Immature natural killer cell (primary cell): ENCODE measurements at regions not wholly inside any gene's neighbourhood (a gene's known extent, or its start where the extent isn't known, plus 50 kb on each side); places are given as distances from the start of the nearest gene placed in this dataset.
"Not testable (repeated sequence)": the region's sequence is repeated elsewhere in the genome, so short reads cannot be mapped to it uniquely, and the experiment has no call there.

Experiments
- DNase-seq, 3 donors: peaks; one replicate each; pipeline ENCODE4 v3.0.0; 2022; ENCODE audit warnings: mixed read lengths in 1 of 3
- H3K27ac Mint-ChIP-seq, 6 donors: one replicate each; pipeline ENCODE4 v1.8.0; 2020; ENCODE audit warnings: mixed read lengths in 6 of 6, mild to moderate bottlenecking in 5 of 6, inconsistent platforms in 4 of 6, moderate library complexity in 3 of 6
- H3K27me3 Mint-ChIP-seq, 3 donors: one replicate each; pipeline ENCODE4 v1.8.0; 2020 to 2021; ENCODE audit warnings: low read depth in 3 of 3, mild to moderate bottlenecking in 3 of 3, mixed read lengths in 3 of 3, moderate library complexity in 3 of 3, inconsistent platforms in 1 of 3
- H3K36me3 Mint-ChIP-seq, 3 donors: one replicate each; pipeline ENCODE4 v1.8.0; 2020; ENCODE audit warnings: mixed read lengths in 3 of 3, inconsistent platforms in 2 of 3, mild to moderate bottlenecking in 2 of 3
- H3K4me1 Mint-ChIP-seq, 2 donors: one replicate each; pipeline ENCODE4 v1.8.0; 2020; ENCODE audit warnings: inconsistent platforms in 2 of 2, mild to moderate bottlenecking in 2 of 2, mixed read lengths in 2 of 2, moderate library complexity in 1 of 2
- H3K4me3 Mint-ChIP-seq, 5 donors: one replicate each; pipeline ENCODE4 v1.8.0; 2020; ENCODE audit warnings: mild to moderate bottlenecking in 5 of 5, mixed read lengths in 5 of 5, inconsistent platforms in 3 of 5, moderate library complexity in 3 of 5
- H3K9me3 Mint-ChIP-seq, 6 donors: one replicate each; pipeline ENCODE4 v1.8.0; 2020; ENCODE audit warnings: mild to moderate bottlenecking in 6 of 6, mixed read lengths in 6 of 6, inconsistent platforms in 4 of 6, moderate library complexity in 3 of 6

DNA sequence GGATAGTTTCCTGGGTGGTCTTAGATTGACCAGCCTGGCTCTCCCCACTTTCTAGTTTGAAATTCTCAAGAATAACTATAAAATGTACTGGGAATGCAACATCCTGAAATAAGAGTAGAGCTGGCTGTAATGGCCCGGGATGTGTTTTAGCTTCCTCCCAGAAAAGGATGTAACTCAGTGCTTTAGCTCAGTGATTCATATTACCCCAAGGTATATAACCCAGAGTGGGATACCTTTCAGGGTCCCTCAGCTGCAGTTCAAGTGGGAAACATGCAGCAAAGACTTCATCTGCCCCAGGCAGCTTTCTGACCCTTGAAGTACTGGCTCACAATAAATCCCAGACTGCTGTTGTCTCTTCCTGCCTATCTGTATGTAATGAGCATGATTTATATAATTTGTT is 666.7 kb upstream of the KCND2 start:
- no peak for DNase-seq

DNA sequence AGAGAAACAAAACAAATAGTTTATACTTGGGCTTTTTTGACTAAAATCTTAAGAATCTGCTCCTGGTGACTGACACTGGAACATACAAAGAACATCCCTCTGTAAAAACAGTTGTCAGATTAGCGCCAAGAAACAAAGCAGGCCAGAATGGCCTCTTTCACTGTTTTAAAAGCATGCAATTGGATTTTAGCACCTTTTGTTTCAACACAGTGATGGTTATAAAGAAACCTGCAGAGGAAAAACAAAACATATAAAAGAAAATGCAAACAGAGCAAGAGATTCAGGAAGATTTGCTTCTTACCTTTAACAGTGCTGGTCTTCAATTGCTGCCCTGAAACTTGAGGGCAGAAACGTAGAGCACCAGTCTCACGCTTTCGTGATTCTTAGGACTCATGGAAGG is 652.2 kb upstream of the KCND2 start:
- no peaks in the 10 kb centered on the region for H3K27me3 Mint-ChIP-seq
- H3K9me3 Mint-ChIP-seq = peaks cover 0 to 56% (median 30%) of the 10 kb centered on the region in 6 donors
- peaks cover 0 to 3% (median 0%) of the 10 kb centered on the region in 3 donors for H3K36me3 Mint-ChIP-seq

More for the DNA sequence above, 666.7 kb upstream of the KCND2 start:
- Mint-ChIP-seq H3K9me3 (peaks cover 5 to 50% (median 29%) of the 10 kb centered on the region in 6 donors), H3K27me3 (peaks cover 0 to 2% (median 0%) of the 10 kb centered on the region in 3 donors), H3K4me1 (no peaks in the 10 kb centered on the region), H3K27ac (no peak overlapping the region), H3K36me3 (no peaks in the 10 kb centered on the region), H3K4me3 (no peak overlapping the region)

DNA sequence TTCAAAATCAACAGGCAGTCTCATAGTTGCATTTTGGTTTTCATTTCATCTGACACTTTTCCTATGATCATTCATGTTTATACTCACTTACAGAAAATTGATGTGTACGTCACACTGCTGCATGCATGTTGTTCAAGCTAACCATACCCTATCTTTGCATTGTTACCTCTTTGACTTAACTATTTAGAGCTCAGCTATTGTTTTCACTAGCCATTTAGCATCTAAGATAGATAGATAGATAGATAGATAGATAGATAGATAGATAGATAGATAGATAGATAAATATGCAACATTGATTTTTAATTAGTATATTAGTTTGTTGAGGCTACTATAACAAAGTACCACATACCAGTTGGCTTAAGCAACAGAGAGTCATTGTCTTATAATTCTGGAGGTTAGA is 649.5 kb upstream of the KCND2 start:
- no peak for DNase-seq
- Mint-ChIP-seq H3K36me3 (peaks cover 0 to 3% (median 0%) of the 10 kb centered on the region in 3 donors), H3K4me3 (no peak overlapping the region), H3K4me1 (no peaks in the 10 kb centered on the region), H3K9me3 (peaks cover 0 to 34% (median 19%) of the 10 kb centered on the region in 6 donors), H3K27ac (no peak overlapping the region), H3K27me3 (no peaks in the 10 kb centered on the region)

More for the DNA sequence above, 652.2 kb upstream of the KCND2 start:
- Mint-ChIP-seq H3K4me1 (no peaks in the 10 kb centered on the region), H3K27ac (no peak overlapping the region), H3K4me3 (no peak overlapping the region)
- no peak for DNase-seq

DNA sequence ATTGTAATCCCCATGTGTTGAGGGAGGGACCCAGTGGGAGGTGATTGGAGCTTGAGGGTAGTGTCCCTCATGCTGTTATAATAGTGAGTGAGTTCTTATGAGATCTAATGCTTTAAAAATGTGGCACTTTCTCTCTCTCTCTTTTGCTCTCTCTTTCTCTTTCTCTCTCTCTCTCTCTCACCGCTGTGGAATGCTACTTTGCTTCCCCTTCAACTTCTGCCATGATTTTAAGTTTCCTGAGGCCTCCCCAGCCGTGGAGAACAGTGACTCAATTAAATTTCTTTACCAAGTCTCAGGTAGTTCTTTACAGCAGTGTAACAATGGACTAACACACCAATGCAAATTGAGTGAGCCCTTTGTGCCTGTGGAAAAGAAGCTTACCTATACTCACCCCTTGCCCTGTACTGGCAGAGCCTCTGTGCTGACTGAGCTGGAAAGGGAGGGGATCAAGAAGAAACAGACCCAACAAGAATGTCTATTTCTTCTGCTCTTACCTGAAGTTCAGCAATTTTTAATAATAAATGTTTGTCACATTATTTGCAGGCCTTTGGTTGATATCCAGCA is 642.5 kb upstream of the KCND2 start:
- no peak for DNase-seq
- H3K27ac Mint-ChIP-seq = no peak overlapping the region
- H3K4me3 Mint-ChIP-seq = no peak overlapping the region
- H3K9me3 Mint-ChIP-seq = peaks cover 3 to 27% (median 11%) of the 10 kb centered on the region in 6 donors
- H3K36me3 Mint-ChIP-seq = peaks cover 0 to 4% (median 0%) of the 10 kb centered on the region in 3 donors
- no peaks in the 10 kb centered on the region for H3K4me1 Mint-ChIP-seq
- H3K27me3 Mint-ChIP-seq = no peaks in the 10 kb centered on the region

DNA sequence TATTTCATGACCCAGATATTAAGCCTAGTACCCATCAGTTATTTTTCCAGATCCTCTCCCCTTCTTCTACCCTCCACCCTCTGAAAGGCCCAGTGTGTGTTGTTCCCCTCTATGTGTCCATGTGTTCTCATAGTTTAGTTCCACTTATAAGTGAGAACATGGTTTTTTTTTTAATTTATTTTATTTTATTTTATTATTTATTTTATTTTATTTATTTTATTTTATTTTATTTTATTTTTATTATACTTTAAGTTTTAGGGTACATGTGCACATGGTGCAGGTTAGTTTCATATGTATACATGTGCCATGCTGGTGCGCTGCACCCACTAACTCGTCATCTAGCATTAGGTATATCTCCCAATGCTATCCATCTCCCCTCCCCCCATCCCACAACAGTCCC is 639.2 kb upstream of the KCND2 start:
- DNase-seq, H3K4me1 Mint-ChIP-seq, H3K36me3 Mint-ChIP-seq, H3K27ac Mint-ChIP-seq, H3K4me3 Mint-ChIP-seq, H3K27me3 Mint-ChIP-seq: not testable (repeated sequence)
- H3K9me3 Mint-ChIP-seq = peaks cover 17 to 44% (median 31%) of the 10 kb centered on the region in 6 donors

DNA sequence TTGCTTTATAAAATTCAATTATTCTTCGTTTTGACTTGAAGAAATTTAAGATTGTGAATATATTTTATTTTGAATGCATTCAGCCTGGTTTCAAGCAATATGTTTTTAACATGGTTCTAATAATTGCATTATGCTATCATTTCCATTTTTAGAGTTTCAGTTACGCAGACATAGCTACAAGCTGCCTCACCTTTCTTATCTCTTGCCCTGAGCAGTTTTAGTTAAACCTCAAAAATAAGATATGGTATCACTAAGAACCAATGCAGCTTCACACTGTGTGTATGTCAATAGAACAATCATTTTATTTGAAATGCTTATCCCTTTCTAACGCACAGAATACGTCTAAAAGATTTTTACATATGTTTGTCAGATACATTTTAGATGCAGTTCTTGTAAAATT is 632.6 kb upstream of the KCND2 start:
- no peak for DNase-seq
- peaks cover 16 to 52% (median 38%) of the 10 kb centered on the region in 6 donors for H3K9me3 Mint-ChIP-seq
- H3K27me3 Mint-ChIP-seq = no peaks in the 10 kb centered on the region
- H3K4me1 Mint-ChIP-seq = no peaks in the 10 kb centered on the region
- no peak overlapping the region for H3K4me3 Mint-ChIP-seq
- peaks cover 0 to 3% (median 0%) of the 10 kb centered on the region in 3 donors for H3K36me3 Mint-ChIP-seq
- no peak overlapping the region for H3K27ac Mint-ChIP-seq

DNA sequence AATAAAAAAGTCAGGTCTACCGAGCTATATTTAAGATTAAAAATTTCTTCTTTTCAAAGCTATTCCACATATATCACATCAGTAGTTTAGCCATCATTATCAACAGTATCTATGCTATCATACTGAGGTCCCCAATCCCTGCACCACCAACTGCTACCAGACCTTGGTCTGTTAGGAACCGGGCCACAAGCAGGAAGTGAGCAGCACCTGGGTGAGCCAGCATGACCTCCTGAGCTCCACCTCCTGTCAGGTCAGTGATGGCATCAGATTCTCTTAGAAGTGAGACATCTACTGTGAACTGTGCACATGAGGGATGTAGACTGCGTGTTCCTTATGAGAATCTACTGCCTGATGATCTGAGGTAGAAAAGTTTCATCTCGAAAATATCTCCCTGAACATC is 632.1 kb upstream of the KCND2 start:
- H3K27me3 Mint-ChIP-seq = no peaks in the 10 kb centered on the region
- DNase-seq = no peak
- no peaks in the 10 kb centered on the region for H3K4me1 Mint-ChIP-seq
- H3K36me3 Mint-ChIP-seq = peaks cover 0 to 3% (median 0%) of the 10 kb centered on the region in 3 donors
- no peak overlapping the region for H3K27ac Mint-ChIP-seq
- H3K4me3 Mint-ChIP-seq = no peak overlapping the region
- H3K9me3 Mint-ChIP-seq = peaks cover 18 to 52% (median 38%) of the 10 kb centered on the region in 6 donors

DNA sequence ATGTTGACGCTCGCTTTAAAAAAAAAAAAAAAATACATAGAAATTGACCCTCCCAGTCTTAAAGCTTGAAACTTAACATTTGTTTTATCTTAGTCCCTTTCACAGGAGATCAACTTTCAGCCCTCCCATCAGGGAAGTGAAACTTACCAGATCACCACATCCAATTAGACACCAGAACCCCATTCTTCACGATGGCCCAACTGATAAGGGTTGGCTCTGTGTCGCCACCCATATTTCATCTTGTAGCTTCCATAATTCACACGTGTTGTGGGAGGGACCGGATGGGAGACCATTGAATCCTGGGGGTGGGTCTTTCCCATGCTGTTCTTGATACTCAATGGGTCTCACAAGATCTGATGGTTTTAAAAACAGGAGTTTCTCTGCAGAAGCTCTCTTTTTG is 629.4 kb upstream of the KCND2 start:
- Mint-ChIP-seq H3K27ac (no peak overlapping the region), H3K36me3 (peaks cover 0 to 3% (median 0%) of the 10 kb centered on the region in 3 donors), H3K4me1 (no peaks in the 10 kb centered on the region), H3K9me3 (peaks cover 14 to 34% (median 30%) of the 10 kb centered on the region in 6 donors), H3K4me3 (no peak overlapping the region), H3K27me3 (peaks cover 0 to 2% (median 0%) of the 10 kb centered on the region in 3 donors)
- no peak for DNase-seq

DNA sequence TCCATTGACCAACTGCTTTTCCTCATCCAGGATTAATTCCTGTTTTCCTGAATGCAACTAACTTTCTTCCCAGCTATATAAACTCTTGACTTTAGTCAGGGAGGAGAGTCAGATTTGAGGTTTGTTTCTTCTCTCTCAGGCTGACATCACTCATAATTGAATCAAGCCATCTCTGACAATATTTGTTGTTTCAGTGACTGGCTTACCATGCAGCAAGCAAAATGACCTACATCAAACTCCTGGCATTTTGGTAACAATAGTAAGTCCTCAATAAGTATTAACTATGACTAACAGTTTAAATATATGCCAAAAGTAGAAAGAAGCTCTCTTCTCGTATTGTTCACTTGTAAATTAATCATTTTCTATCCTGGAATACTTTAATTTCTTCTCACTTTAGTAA is 625.7 kb upstream of the KCND2 start:
- Mint-ChIP-seq H3K4me1 (no peaks in the 10 kb centered on the region), H3K9me3 (peaks cover 11 to 32% (median 23%) of the 10 kb centered on the region in 6 donors), H3K4me3 (no peak overlapping the region), H3K36me3 (peaks cover 0 to 3% (median 0%) of the 10 kb centered on the region in 3 donors), H3K27me3 (peaks cover 0 to 2% (median 0%) of the 10 kb centered on the region in 3 donors), H3K27ac (no peak overlapping the region)
- DNase-seq = no peak

DNA sequence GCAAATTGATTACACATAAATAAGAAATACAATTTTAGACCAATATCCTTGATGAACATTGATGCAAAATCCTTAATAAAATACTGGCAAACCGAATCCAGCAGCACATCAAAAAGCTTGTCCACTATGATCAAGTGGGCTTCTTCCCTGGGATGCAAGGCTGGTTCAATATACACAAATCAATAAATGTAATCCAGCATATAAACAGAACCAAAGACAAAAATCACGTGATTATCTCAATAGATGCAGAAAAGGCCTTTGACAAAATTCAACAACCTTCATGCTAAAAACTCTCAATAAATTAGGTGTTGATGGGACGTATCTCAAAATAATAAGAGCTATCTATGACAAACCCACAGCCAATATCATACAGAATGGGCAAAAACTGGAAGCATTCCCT is 624.2 kb upstream of the KCND2 start:
- not testable (repeated sequence) for DNase-seq, H3K27ac Mint-ChIP-seq, H3K4me3 Mint-ChIP-seq, H3K36me3 Mint-ChIP-seq, H3K27me3 Mint-ChIP-seq, H3K4me1 Mint-ChIP-seq
- peaks cover 11 to 32% (median 22%) of the 10 kb centered on the region in 6 donors for H3K9me3 Mint-ChIP-seq

DNA sequence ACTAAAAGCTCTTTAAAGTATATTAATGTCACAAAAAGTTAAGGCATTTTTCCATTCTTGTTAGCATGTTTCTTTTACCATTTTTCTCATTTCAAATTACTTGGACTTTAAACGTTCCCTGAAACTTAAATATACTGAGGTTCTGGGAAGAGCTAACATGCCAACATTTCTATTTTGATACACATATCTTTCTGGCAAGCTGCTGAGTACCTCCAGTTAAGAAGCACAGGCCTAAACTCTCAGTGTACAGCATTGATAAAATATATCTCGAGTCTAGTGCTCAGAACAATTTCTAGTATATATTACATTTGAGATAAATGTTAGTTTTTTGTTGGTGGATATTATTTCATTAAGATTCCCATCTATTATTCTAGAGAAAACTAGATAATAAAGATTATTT is 612.9 kb upstream of the KCND2 start:
- Mint-ChIP-seq H3K4me1 (no peaks in the 10 kb centered on the region), H3K9me3 (peaks cover 10 to 40% (median 26%) of the 10 kb centered on the region in 6 donors), H3K27me3 (peaks cover 0 to 2% (median 0%) of the 10 kb centered on the region in 3 donors), H3K36me3 (no peaks in the 10 kb centered on the region), H3K4me3 (no peak overlapping the region), H3K27ac (no peak overlapping the region)
- DNase-seq = no peak

DNA sequence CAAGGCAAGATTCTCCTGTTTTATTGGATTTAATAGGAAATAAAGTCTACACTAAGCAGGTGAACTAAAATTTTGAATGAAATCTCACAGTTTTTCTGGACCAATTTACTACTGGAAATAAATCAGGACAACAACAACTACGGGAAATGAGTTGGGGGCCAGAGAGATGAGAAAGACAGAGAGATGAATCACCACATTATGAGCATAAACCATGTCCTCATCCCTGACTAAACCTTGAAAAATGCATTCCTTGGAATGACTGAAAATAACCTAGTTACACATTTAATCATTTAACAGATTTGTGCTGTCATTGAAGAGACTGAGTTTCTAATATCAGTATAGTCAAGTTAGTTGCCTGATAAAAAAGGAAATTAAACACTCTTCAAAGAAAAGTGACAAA is 608.4 kb upstream of the KCND2 start:
- Mint-ChIP-seq H3K9me3 (peaks cover 14 to 54% (median 29%) of the 10 kb centered on the region in 6 donors), H3K4me1 (no peaks in the 10 kb centered on the region), H3K27me3 (peaks cover 0 to 2% (median 0%) of the 10 kb centered on the region in 3 donors), H3K27ac (no peak overlapping the region), H3K36me3 (no peaks in the 10 kb centered on the region), H3K4me3 (no peak overlapping the region)
- no peak for DNase-seq

DNA sequence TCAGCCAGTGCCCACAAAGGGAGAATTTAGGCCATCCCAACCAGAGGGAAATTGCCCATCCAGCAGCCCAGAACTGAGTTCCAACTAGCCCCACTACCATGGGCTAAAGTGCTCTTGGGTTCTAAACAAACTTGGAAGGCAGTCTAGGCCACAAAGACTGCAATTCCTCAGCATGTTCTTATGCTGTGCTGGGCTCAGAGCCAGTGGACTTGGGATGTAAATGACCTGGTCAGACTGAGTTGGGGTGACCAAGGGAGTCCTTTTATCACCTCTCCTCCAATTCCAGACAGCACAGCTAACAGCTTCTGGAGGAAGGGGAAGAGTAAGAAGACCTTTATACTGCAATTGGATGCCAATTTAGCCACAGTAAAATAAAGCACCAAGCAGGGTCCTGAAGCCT is 607.2 kb upstream of the KCND2 start:
- H3K4me3 Mint-ChIP-seq = no peak overlapping the region

DNA sequence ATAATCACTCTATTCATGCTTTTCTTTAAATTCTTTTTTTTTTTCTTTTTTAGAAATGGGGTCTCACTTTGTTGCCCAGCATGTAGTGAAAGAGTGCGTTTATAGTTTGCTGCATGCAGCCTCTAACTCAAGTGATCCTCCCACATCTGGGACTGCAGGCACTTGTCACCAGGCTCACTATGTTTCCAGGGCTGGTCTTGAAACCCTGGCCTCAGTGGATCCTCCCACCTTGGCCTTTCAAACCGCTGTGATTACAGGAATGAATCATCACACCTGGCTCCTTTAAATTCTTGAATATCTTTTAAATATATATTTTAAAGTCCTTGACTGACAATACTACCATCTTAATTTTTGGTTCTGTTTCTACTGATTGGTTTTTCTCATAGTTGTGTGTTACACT is 591.6 kb upstream of the KCND2 start:
- no peaks in the 10 kb centered on the region for H3K27me3 Mint-ChIP-seq
- H3K36me3 Mint-ChIP-seq = peaks cover 0 to 4% (median 0%) of the 10 kb centered on the region in 3 donors
- H3K9me3 Mint-ChIP-seq = peaks cover 11 to 29% (median 23%) of the 10 kb centered on the region in 6 donors
- H3K4me3 Mint-ChIP-seq = no peak overlapping the region
- H3K27ac Mint-ChIP-seq = no peak overlapping the region
- DNase-seq = no peak
- H3K4me1 Mint-ChIP-seq = no peaks in the 10 kb centered on the region

More for the DNA sequence above, 607.2 kb upstream of the KCND2 start:
- no peak overlapping the region for H3K27ac Mint-ChIP-seq
- H3K4me1 Mint-ChIP-seq = no peaks in the 10 kb centered on the region
- DNase-seq = no peak
- no peaks in the 10 kb centered on the region for H3K36me3 Mint-ChIP-seq
- H3K9me3 Mint-ChIP-seq = peaks cover 14 to 61% (median 30%) of the 10 kb centered on the region in 6 donors
- peaks cover 0 to 2% (median 0%) of the 10 kb centered on the region in 3 donors for H3K27me3 Mint-ChIP-seq

DNA sequence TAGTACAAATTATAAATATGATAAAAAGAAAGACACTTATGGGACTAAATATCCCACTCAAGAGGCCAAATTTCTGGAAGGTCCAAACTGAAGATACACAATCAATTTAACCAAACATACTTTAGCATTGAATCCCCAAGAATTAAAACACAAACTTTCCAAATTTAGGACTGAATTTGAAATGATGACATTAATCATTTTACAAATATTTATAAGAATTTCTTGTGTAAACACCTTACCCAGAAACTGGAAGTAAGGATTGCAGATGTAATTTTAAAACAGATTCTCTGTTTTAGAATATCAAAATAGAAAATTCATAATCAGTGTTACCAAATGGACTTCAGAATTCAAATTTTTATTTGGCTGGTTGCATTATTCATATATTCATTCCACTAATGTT is 588.2 kb upstream of the KCND2 start:
- no peaks in the 10 kb centered on the region for H3K4me1 Mint-ChIP-seq
- no peak for DNase-seq
- peaks cover 10 to 32% (median 21%) of the 10 kb centered on the region in 6 donors for H3K9me3 Mint-ChIP-seq
- H3K36me3 Mint-ChIP-seq = peaks cover 0 to 4% (median 0%) of the 10 kb centered on the region in 3 donors
- no peak overlapping the region for H3K4me3 Mint-ChIP-seq
- H3K27me3 Mint-ChIP-seq = no peaks in the 10 kb centered on the region
- no peak overlapping the region for H3K27ac Mint-ChIP-seq
